OCI-LY3 (cell line): ENCODE measurements at regions not wholly inside any gene's neighbourhood (a gene's known extent, or its start where the extent isn't known, plus 50 kb on each side); places are given as distances from the start of the nearest gene placed in this dataset.

Experiments
- H2AFZ ChIP-seq: fragments of 200-600, 300-600 bp; shearing (Covaris generic); 2 replicates; pipeline ENCODE4 v1.6.0; 2014; ENCODE audit warnings: antibody characterized with exemption, low read depth, low read length
- H3K27ac ChIP-seq: fragments of 200-600, 300-600 bp; sonication (generic); 2 replicates; pipeline ENCODE4 v1.5.1; 2014; ENCODE audit warnings: mild to moderate bottlenecking, low read length, moderate library complexity, mixed read lengths
- H3K27me3 ChIP-seq: fragments of 200-600, 300-600 bp; sonication (generic); 2 replicates; pipeline ENCODE4 v1.6.1; 2014; ENCODE audit warnings: low read depth, low read length, mixed read lengths
- H3K36me3 ChIP-seq: fragments of 200-600, 300-600 bp; sonication (generic); replicated peaks from 2 replicates; pipeline ENCODE3; 2014; ENCODE audit warnings: low read depth, low read length, mixed read lengths
- H3K4me1 ChIP-seq: fragments of 300-600, 200-600 bp; sonication (generic); 2 replicates; pipeline ENCODE4 v1.6.1; 2014; ENCODE audit warnings: low read length, mixed read lengths
- H3K4me2 ChIP-seq: fragments of 200-600, 300-600 bp; sonication (generic); 2 replicates; pipeline ENCODE4 v1.6.1; 2014; ENCODE audit warnings: low read length, mixed read lengths
- H3K4me3 ChIP-seq: fragments of 300-600, 200-600 bp; sonication (generic); 2 replicates; pipeline ENCODE4 v1.5.1; 2014; ENCODE audit warnings: antibody characterized with exemption, mild to moderate bottlenecking, low read length, moderate library complexity
- H3K79me2 ChIP-seq: fragments of 300-600, 200-600 bp; shearing (Covaris generic); 2 replicates; pipeline ENCODE4 v1.6.1; 2014; ENCODE audit warnings: mild to moderate bottlenecking, low read length, mixed read lengths
- H3K9ac ChIP-seq: fragments of 300-600, 200-600 bp; shearing (Covaris generic); 2 replicates; pipeline ENCODE4 v1.6.0; 2014; ENCODE audit warnings: mild to moderate bottlenecking, low read length, moderate library complexity
- H3K9me3 ChIP-seq: fragments of 200-600, 300-600 bp; shearing (Covaris generic); 2 replicates; pipeline ENCODE4 v1.6.1; 2014; ENCODE audit warnings: low read length, mixed read lengths; ENCODE audit not compliant: insufficient read depth
- H4K20me1 ChIP-seq: fragments of 200-600, 300-600 bp; sonication (generic); 2 replicates; pipeline ENCODE4 v1.6.1; 2016; ENCODE audit warnings: low read length, mixed read lengths; ENCODE audit not compliant: insufficient read depth
- EZH2phosphoT487 ChIP-seq: fragments of 200-600 bp; shearing (Covaris generic); IDR thresholded peaks from 2 replicates; pipeline ENCODE4 v1.6.1; 2018; ENCODE audit warnings: antibody characterized with exemption, mixed run types, low read depth
- TF ChIP-seq, protein P1 (sequence below): fragments of 200-600, 300-600 bp; sonication (generic); IDR thresholded peaks from 2 replicates; pipeline ENCODE4 v1.5.1; 2014; ENCODE audit warnings: antibody characterized with exemption, low read length, low read depth

DNA sequence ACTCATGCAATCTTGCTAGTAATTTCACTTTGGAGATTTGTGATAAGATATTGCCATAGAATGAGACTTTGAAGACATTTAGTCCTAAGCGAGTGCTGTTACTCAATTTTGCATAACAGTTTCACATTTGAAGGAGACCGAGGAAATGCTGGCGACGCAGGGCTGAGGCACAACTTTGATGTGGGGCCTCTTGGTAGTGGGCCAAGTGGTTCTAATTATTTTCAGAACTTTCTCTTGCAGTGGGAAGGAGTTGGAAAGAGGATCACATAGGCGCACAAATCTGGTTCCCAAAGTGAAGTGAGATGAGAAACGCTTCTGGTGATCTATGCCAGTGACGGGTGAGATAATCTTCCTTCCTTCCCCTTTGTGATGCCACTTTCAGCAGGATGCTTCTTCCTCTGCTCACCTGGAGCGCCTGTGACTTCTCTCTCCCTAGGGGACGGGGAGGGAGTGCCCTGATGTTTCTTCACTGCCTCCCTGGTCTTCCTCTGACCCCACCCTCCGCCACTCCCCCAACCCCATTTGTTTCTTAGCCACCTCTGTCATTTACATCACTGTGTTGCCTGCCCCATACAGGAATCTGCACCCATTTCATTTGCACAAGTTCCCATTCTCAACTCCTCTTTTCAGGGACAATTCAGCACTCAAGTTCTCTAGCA is 138.9 kb upstream of the MID1 start:
- Histone ChIP-seq H3K79me2 (no peaks in the 10 kb centered on the region), H3K4me2 (no peak overlapping the region), H4K20me1 (no peaks in the 10 kb centered on the region), H3K9me3 (no peaks in the 10 kb centered on the region), H3K4me1 (no peaks in the 10 kb centered on the region), H3K27ac (no peak overlapping the region), H3K27me3 (no peaks in the 10 kb centered on the region), H2AFZ (no peak overlapping the region), H3K9ac (no peak overlapping the region), H3K36me3 (no peaks in the 10 kb centered on the region), H3K4me3 (no peak overlapping the region)
- no peak for TF ChIP-seq EZH2phosphoT487
- TF ChIP-seq, protein P1, sequence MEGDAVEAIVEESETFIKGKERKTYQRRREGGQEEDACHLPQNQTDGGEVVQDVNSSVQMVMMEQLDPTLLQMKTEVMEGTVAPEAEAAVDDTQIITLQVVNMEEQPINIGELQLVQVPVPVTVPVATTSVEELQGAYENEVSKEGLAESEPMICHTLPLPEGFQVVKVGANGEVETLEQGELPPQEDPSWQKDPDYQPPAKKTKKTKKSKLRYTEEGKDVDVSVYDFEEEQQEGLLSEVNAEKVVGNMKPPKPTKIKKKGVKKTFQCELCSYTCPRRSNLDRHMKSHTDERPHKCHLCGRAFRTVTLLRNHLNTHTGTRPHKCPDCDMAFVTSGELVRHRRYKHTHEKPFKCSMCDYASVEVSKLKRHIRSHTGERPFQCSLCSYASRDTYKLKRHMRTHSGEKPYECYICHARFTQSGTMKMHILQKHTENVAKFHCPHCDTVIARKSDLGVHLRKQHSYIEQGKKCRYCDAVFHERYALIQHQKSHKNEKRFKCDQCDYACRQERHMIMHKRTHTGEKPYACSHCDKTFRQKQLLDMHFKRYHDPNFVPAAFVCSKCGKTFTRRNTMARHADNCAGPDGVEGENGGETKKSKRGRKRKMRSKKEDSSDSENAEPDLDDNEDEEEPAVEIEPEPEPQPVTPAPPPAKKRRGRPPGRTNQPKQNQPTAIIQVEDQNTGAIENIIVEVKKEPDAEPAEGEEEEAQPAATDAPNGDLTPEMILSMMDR, result no peak

GRCh38 chrX:10761447-10761846 is 141.1 kb upstream of the MID1 start:
- no peak for TF ChIP-seq EZH2phosphoT487
- TF ChIP-seq, protein P1, result no peak
- Histone ChIP-seq H3K4me2 (no peak overlapping the region), H4K20me1 (no peaks in the 10 kb centered on the region), H3K27ac (no peak overlapping the region), H3K36me3 (no peaks in the 10 kb centered on the region), H3K4me1 (no peaks in the 10 kb centered on the region), H3K79me2 (no peaks in the 10 kb centered on the region), H2AFZ (no peak overlapping the region), H3K4me3 (no peak overlapping the region), H3K27me3 (no peaks in the 10 kb centered on the region), H3K9me3 (no peaks in the 10 kb centered on the region), H3K9ac (no peak overlapping the region)

DNA sequence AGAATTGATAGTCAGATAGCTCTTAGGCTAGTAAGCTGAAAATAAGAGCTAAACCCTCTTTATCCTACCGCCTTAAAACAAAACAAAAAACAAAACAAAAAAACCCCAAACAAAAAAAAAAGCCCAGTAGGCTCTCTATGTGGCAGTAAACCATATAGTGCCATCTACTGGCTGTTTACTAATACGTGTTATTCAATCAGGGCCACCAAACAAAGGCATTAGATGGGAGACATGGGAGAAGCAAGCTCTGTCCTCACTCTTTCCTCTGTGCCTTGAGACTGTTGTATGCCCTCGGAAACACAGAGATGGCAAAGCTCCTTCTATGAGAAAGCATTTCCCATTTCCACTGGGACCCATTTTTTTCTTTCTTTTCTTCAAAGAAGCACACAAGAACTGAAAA is 148.8 kb upstream of the MID1 start:
- no peak overlapping the region for H3K9ac ChIP-seq
- H3K4me3 ChIP-seq, result no peak overlapping the region
- no peaks in the 10 kb centered on the region for H3K4me1 ChIP-seq
- TF ChIP-seq EZH2phosphoT487, result no peak
- TF ChIP-seq, protein P1, result peak; percentile 50
- H4K20me1 ChIP-seq, result no peaks in the 10 kb centered on the region
- H3K9me3 ChIP-seq, result no peaks in the 10 kb centered on the region
- no peak overlapping the region for H3K27ac ChIP-seq
- no peaks in the 10 kb centered on the region for H3K36me3 ChIP-seq
- H3K4me2 ChIP-seq, result no peak overlapping the region
- H2AFZ ChIP-seq, result no peak overlapping the region
- no peaks in the 10 kb centered on the region for H3K79me2 ChIP-seq
- H3K27me3 ChIP-seq, result no peaks in the 10 kb centered on the region

DNA sequence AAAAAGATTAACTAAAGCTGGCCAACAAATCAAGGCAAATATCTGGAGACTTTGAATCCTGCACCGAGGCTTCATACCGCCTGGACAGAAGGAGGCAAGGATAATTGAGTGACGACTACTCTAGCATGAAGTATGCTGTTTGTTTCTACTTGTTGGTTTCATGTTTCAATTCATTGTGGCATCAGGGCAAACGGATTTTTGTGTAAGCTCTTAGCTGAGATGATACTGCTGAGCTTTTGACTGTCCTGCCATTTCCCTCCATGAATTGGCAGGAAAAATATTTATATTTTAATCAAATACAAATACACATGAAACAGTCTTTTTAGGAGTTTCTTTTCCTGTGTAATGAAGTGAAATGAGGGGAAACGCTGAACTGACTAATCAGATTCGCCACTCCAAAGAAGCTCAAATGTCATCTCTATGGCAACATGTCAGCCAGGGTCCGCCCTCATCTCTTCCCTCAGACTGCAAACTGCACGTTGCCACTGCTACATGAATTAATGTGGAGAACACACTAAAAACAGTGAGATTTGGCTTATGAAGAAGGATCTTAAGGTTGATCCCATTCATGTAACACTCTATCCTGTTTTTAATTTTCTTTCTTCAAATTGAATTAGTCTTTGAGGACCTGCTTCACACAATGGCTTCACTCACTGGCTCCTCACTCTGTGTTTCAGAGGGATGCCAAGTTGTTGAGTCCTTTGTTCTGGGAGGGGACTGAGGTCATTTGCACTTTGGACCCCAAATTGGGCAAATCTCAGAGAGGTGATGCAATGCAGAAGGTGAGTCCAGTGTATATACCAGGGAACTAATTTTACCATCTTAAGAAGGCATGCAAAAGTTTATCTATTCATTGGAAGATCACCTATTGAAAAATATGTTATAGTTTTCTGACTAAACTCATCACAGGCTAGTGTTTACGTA is 149.6 kb upstream of the MID1 start:
- no peaks in the 10 kb centered on the region for H3K27me3 ChIP-seq
- no peaks in the 10 kb centered on the region for H4K20me1 ChIP-seq
- no peaks in the 10 kb centered on the region for H3K79me2 ChIP-seq
- H3K9me3 ChIP-seq, result no peaks in the 10 kb centered on the region
- H3K4me3 ChIP-seq, result no peak overlapping the region
- no peaks in the 10 kb centered on the region for H3K4me1 ChIP-seq
- H3K27ac ChIP-seq, result no peak overlapping the region
- no peak overlapping the region for H3K9ac ChIP-seq
- TF ChIP-seq, protein P1, result no peak
- TF ChIP-seq EZH2phosphoT487, result no peak
- H3K36me3 ChIP-seq, result no peaks in the 10 kb centered on the region
- no peak overlapping the region for H3K4me2 ChIP-seq
- no peak overlapping the region for H2AFZ ChIP-seq
